ENCODE measurements at regions not wholly inside any gene's neighbourhood (a gene's known extent, or its start where the extent isn't known, plus 50 kb on each side); places are given as distances from the start of the nearest gene placed in this dataset.

DNA sequence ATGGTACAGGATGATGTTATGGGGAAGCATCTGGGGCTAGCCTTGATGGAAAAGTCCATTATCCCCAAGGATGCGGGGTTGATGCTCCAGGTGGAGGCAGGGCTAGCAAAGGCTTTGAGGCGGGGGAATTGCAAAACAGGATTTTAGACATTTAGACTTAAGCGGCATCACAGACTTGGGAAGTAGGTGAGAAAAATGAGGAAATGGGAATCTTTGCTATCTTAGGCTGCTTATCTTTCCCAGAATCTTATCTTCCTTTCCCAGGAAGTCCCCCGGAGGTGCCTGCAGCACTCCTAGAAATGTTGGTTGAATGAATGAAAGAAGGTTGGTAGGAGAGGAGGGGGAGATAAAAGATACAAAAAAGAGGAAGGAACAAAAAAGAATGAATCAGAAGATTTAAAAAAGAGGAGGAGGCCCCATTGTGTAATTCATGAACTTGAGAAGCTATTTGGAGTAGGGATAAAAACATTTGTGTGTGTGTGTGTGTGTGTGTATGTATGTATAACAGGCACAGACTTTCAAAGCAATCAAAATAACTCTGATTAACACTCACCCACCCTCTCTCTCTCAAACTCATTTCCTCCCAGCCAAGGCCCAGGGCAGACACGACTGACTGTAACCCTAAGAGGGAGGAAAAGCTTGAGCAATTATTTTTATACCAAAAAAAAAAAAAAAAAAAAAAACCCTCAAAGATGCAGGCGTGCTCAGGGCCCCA is 62.5 kb upstream of the TBX3 start:
- DNase-seq (ENCODE audit: low read depth, low spot score): no peak

GRCh38 chr12:114744691-114745090 is 60.7 kb upstream of the TBX3 start:
- no peak for DNase-seq (ENCODE audit: low read depth, low spot score)

DNA sequence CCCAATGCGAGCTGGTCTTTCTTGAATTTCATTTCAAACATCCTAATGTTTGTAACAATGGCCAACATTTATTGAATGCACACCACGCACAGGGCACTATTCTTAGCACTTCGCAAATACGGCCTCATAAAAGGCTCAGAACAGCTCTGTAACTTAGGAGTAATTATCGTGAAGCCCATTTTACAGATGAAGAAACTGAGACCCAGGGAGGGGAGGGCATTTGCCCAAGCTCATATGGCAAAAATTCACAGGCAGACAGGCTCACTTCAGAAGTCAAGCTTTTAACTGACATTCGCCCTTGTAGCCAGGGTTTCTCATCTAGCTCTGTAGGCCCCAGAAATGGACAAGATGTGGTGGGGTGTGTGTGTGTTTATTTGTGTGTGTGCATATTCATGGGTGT is 60.3 kb upstream of the TBX3 start:
- DNase-seq (ENCODE audit: low read depth, low spot score): no peak

- DNase-seq (ENCODE audit: low read depth, low spot score): no peak
Observed at GRCh38 chr12:114743799-114744198, 59.8 kb upstream of the TBX3 start.

DNA sequence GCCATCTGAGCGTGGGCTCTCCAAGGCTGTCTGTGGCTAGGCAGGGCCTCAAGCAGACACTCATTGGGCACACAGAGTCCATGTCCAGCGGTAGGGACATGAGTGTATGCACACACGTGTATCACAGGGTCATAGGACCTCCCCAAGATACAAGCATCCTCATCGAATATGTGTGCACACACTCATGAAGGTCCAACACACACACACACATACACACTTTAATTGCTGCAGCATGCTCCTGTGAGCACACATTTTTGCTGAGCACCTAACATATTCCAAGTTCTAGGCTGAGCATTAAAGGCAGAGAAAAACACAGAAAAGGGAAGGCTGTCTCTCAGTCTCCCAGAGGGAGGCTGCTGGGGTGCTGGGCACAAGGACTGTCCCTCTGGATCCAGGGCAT is 59.3 kb upstream of the TBX3 start:
- DNase-seq (ENCODE audit: low read depth, low spot score): no peak

DNA sequence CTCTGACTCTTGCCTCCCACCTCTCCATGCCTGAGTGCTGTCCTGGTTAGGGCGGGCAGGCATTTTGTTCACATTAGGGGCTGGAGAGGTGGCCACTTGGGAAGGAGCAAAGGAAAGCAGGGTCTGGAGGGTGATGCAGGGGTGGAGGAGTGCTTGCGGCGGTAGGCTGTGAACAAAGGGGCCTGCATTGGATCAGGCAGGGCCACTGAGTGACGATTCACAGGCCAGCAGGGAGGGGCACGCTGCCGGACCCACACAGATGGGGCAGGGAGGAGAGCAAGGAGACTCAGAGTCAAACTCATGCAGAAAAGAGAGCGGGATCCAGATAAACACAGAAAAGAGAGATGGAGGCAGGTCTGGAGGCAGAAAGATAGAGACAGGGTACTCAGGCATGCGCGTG is 58.4 kb upstream of the TBX3 start:
- no peak for DNase-seq (ENCODE audit: low read depth, low spot score)

DNA sequence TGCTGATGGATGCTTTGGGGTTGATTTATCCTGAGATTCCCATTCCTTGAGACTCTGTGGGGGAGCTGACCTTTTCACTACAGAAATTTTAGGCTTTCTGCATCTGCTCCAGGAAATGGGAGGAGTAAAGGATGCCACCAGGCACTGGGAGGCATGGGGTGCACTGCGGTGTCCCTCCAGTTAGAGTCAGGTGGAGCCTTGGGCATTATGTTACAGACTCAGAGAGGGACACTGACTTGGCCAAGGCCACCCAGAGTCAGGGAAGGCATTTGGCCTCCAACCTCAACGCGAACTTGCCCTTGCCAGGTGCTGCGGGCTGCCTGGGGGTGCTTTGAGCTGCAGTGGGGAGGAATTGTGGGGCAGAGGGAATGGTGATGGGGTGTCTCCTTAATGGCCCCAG is 58.0 kb upstream of the TBX3 start:
- DNase-seq (ENCODE audit: low read depth, low spot score): no peak

DNA sequence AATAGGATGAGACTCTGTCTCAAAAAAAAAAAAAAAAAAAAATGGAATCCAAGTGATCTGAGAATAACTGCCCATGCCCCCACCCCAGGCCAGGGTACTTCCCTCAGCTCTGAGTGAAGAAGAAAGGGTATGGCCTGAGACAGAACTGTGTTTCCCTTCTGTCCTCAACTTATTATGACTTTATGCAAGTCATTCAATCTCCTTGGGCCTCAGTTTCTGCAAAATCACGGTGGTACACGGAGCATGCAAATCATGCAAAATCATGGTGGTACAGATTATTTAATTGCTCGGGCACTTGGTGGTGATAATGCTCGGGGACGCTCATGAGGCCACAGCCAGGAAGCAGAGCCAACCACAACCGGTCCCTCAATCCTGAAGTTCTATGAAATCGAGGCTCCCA is 56.5 kb upstream of the TBX3 start:
- no peak for DNase-seq (ENCODE audit: low read depth, low spot score)

- DNase-seq (ENCODE audit: low read depth, low spot score): no peak
Observed at GRCh38 chr12:114738460-114739184, 54.6 kb upstream of the TBX3 start.

GRCh38 chr12:114735680-114736374 is 51.9 kb upstream of the TBX3 start:
- DNase-seq (ENCODE audit: low read depth, low spot score): no peak

DNA sequence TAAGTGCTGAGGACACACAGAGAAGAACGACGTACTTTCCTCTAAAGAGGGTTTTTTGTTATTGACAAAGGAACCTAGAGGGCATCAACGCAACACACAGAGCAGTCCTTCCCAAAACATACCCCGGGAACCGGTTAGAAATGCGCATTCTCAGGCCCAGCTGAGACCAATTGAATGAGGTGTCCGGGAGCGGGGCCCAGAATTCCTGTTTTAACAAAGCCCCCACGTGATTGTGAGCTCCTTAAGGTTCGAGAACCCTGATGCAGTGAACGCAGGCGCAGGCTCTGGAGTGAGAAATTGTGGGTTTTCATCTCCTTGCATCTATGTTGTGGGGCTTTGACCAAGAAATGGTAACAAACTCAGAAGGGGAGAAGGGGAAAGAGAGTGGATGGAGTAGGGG is 51.0 kb upstream of the TBX3 start:
- DNase-seq (ENCODE audit: low read depth, low spot score): no peak

- DNase-seq (ENCODE audit: low read depth, low spot score): no peak
Observed at GRCh38 chr12:114733919-114734318, 49.9 kb upstream of the TBX3 start.
